DOHH2 (cell line): ENCODE measurements at regions not wholly inside any gene's neighbourhood (a gene's known extent, or its start where the extent isn't known, plus 50 kb on each side); places are given as distances from the start of the nearest gene placed in this dataset.

Source experiments
- CTCF ChIP-seq: fragments of 200-600 bp; sonication (generic); IDR thresholded peaks from one replicate; pipeline ENCODE4 v1.5.1; 2014; ENCODE audit warnings: antibody characterized with exemption, mild to moderate bottlenecking, low read depth, low read length; ENCODE audit not compliant: poor library complexity, severe bottlenecking
- EZH2phosphoT487 ChIP-seq: fragments of 200-600 bp; sonication (generic); IDR thresholded peaks from 2 replicates; pipeline ENCODE4 v1.6.1; 2017; ENCODE audit warnings: borderline replicate concordance, mild to moderate bottlenecking, antibody characterized with exemption, low read length, moderate library complexity, mixed read lengths

DNA sequence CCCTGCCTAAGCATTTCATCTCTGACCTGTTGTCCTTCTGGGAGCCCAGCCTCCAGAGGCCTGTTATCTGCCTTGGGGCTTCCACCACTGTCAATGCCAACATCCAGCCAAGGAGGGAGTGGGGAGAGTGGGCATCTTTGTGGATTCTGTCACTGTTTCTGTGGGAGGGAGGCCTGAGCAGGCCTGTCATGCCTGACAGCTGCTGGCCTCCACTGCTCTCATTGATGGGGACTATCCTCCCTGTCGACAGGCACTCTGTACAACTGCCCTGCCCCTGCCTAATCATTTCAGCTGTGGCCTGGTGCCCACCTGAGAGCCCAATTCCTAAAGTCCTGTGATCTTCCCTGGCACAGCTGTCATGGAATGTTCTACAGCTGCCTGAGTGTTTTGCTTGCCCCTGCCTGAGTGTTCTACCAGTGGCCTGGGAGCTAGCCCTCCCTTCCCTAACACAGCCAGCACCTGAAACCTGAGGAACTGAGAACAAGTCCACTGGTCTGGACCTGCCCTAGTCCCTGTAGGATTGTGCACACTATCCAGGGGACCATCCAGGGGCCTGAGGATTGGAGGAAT is 145.3 kb downstream of the FAM83B start:
- TF ChIP-seq CTCF (no peak), EZH2phosphoT487 (no peak)
